Ascending aorta (tissue), 2 donors: ENCODE measurements at regions not wholly inside any gene's neighbourhood (a gene's known extent, or its start where the extent isn't known, plus 50 kb on each side); places are given as distances from the start of the nearest gene placed in this dataset.

Source experiments
- DNase-seq, 2 donors: peaks; one replicate each; pipeline ENCODE4 v3.0.0-alpha.2; 2019; ENCODE audit warnings: low spot score in 2 of 2
- H3K27ac ChIP-seq, 2 donors: fragments of 200-600 bp; sonication (generic); one replicate each; pipeline ENCODE4 v1.5.1; 2016 to 2017; ENCODE audit warnings: mild to moderate bottlenecking in 1 of 2
- H3K27me3 ChIP-seq: fragments of 200-600 bp; sonication (generic); one replicate; pipeline ENCODE4 v1.5.1; 2017
- H3K36me3 ChIP-seq, 2 donors: fragments of 200-600 bp; sonication (generic); one replicate each; pipeline ENCODE4 v1.5.1; 2016
- H3K4me1 ChIP-seq, 2 donors: fragments of 200-600 bp; sonication (generic); one replicate each; pipeline ENCODE4 v1.5.1; 2016 to 2017; ENCODE audit warnings: mild to moderate bottlenecking in 1 of 2
- H3K4me3 ChIP-seq, 2 donors: fragments of 200-600 bp; sonication (generic); one replicate each; pipeline ENCODE4 v1.5.1; 2016 to 2017; ENCODE audit warnings: mild to moderate bottlenecking in 1 of 2
- H3K9me3 ChIP-seq, 2 donors: fragments of 200-600 bp; sonication (generic); one replicate each; pipeline ENCODE4 v1.5.1; 2016
- intact Hi-C: fragments of 100-400 bp; cut with DNase I; formaldehyde crosslinking; loops from one replicate; pipeline ENCODE4 v1.15.1; 2023
- TF ChIP-seq, protein P1 (sequence below), 3 experiments: fragments of 200-600 bp in 2 of 3; fragments of 450-650 bp in 1 of 3; sonication (generic) in 2 of 3; IDR thresholded peaks; one replicate each; pipeline ENCODE4 v1.5.1; 2016 to 2019; ENCODE audit warnings: antibody characterized with exemption in 3 of 3, mild to moderate bottlenecking in 1 of 3, moderate library complexity in 1 of 3

DNA sequence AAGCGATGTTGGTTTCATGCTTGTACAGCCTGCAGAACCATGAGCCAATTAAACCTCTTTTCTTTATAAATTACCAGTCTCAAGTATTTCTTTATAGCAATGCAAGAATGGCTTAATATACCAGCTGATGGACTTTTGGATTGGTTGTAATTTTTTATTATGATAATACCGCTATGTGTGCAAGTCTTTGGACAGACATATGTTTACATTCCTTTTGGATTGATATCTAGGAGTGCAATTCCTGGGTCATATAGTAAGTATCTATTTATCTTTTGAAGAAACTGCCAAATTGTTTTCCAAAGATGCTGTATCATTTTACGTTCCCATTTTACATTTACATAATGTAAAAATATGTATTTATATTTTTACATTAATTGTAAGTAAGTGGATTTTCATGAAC is 81.2 kb upstream of the PIP4K2A start:
- Histone ChIP-seq H3K27me3 (no peaks in the 10 kb centered on the region), H3K36me3 (no peaks in the 10 kb centered on the region), H3K4me1 (no peaks in the 10 kb centered on the region), H3K9me3 (no peaks in the 10 kb centered on the region), H3K27ac (no peak overlapping the region), H3K4me3 (no peak overlapping the region)
- TF ChIP-seq, protein P1, sequence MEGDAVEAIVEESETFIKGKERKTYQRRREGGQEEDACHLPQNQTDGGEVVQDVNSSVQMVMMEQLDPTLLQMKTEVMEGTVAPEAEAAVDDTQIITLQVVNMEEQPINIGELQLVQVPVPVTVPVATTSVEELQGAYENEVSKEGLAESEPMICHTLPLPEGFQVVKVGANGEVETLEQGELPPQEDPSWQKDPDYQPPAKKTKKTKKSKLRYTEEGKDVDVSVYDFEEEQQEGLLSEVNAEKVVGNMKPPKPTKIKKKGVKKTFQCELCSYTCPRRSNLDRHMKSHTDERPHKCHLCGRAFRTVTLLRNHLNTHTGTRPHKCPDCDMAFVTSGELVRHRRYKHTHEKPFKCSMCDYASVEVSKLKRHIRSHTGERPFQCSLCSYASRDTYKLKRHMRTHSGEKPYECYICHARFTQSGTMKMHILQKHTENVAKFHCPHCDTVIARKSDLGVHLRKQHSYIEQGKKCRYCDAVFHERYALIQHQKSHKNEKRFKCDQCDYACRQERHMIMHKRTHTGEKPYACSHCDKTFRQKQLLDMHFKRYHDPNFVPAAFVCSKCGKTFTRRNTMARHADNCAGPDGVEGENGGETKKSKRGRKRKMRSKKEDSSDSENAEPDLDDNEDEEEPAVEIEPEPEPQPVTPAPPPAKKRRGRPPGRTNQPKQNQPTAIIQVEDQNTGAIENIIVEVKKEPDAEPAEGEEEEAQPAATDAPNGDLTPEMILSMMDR (IDR thresholded peaks at IDR 0.05): no peak
- intact Hi-C loops: no loop called here
- DNase-seq: no peak

DNA sequence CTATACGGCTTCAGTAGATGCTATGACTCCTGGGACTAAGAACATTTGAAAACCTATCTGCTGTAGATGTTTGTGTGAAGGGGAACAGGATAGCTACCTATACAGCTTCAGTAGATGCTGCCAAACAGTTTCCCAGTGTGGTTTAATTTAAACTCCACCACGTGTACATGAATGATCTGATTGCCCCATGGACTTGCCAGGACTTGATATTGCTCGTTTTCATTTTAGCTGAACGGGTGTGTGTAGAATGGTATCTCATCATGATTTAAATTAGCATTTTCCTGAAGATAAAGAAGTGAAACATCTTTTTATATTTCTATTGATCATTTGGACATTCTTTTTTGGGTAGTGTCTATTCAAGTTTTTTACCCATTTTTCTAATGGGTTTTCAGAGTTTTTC is 77.8 kb upstream of the PIP4K2A start:
- DNase-seq: no peak
- Histone ChIP-seq H3K27ac (no peak overlapping the region), H3K4me1 (no peaks in the 10 kb centered on the region), H3K4me3 (no peak overlapping the region), H3K36me3 (no peaks in the 10 kb centered on the region), H3K27me3 (no peaks in the 10 kb centered on the region), H3K9me3 (no peaks in the 10 kb centered on the region)
- TF ChIP-seq, protein P1 (IDR thresholded peaks at IDR 0.05): no peak
- intact Hi-C loops: no loop called here

DNA sequence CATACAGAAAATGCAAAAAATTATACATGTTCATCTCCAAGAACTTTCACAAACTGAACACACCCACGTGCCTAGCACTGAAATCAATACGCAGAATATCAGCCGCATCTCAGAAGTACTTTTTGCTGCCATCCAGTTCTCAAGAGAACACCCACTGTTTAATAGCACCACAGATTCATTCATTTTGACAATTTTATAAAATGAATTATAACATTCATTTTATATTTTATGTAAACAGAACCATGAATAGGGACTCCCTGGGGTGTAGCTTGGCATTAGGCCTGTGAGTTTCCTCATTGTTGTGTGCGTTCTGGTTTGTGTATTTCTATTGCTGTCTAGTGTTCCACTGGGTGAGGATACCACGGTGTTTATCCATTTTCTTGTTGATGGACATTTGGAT is 77.3 kb upstream of the PIP4K2A start:
- no peaks in the 10 kb centered on the region for H3K4me1 ChIP-seq
- intact Hi-C loops: no loop called here
- no peak overlapping the region for H3K4me3 ChIP-seq
- no peaks in the 10 kb centered on the region for H3K36me3 ChIP-seq
- TF ChIP-seq, protein P1 (IDR thresholded peaks at IDR 0.05): no peak
- no peak for DNase-seq
- H3K27ac ChIP-seq: no peak overlapping the region
- no peaks in the 10 kb centered on the region for H3K9me3 ChIP-seq
- H3K27me3 ChIP-seq: no peaks in the 10 kb centered on the region

DNA sequence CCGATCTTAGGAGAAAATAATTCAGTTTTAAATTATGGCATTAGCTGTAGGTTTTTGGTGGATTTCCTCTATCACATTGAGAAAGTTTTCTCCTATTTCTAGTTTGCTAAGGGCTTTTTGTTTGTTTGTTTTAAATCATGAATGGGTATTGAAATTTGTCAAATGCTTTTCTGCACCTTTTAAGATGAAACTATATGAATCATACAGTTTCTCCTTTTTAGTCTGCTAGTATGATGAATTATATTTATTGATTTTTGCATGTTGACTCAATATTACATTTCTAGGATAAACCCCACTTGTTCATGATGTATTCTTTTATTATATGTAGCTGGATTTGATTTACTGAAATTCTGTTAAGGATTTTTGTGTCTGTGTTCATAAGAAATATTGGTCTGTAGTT is 70.3 kb upstream of the PIP4K2A start:
- H3K9me3 ChIP-seq: no peaks in the 10 kb centered on the region
- H3K4me3 ChIP-seq: no peak overlapping the region
- TF ChIP-seq, protein P1 (IDR thresholded peaks at IDR 0.05): no peak
- no peak for DNase-seq
- H3K27ac ChIP-seq: no peak overlapping the region
- intact Hi-C loops: no loop called here
- H3K27me3 ChIP-seq: no peaks in the 10 kb centered on the region
- peaks cover 0 to 2% of the 10 kb centered on the region in 2 donors for H3K4me1 ChIP-seq
- no peaks in the 10 kb centered on the region for H3K36me3 ChIP-seq

DNA sequence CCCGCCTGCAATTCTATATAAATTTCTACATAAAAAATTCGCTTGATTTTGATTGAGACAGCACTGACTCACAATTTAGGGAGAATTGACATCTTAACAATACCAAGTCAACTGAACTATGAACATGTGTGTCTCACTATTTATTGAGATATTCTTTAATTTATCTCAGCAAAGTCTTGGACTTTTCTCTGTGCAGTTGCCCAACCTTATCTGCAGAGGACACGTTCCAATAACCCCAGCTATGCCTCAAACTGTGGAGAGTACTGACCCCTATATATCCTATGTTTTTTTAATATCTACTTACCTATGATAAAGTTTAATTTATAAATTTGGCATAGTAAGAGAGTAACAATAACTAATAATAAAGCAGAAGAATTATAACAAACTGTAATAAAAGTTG is 69.4 kb upstream of the PIP4K2A start:
- Histone ChIP-seq H3K4me3 (no peak overlapping the region), H3K27me3 (no peaks in the 10 kb centered on the region), H3K9me3 (no peaks in the 10 kb centered on the region), H3K27ac (no peak overlapping the region), H3K36me3 (no peaks in the 10 kb centered on the region), H3K4me1 (peaks cover 0 to 2% of the 10 kb centered on the region in 2 donors)
- TF ChIP-seq, protein P1 (IDR thresholded peaks at IDR 0.05): no peak
- intact Hi-C loops: no loop called here
- DNase-seq: no peak

DNA sequence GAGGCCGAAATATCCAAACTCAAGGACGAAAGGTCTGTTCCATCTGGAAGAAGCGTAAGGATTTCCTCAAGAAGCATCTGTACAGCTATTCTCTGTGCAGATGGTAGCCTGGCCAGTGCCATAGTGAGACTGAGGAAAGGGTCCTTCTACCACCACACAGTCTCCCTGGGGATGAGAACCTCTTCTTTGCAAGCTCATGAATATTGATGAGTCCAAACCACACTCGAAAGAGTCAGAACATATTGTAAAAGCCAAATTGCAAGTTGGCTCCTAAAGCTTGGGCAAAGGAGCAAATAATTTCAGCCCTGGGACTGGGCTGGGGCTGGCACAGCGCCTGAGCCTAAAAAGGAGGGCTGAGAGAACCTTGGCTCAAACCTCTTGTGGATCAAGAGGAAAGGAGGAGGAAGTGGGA is 66.1 kb upstream of the PIP4K2A start:
- Histone ChIP-seq H3K27me3 (no peaks in the 10 kb centered on the region), H3K4me3 (no peak overlapping the region), H3K36me3 (no peaks in the 10 kb centered on the region), H3K9me3 (no peaks in the 10 kb centered on the region), H3K27ac (no peak overlapping the region), H3K4me1 (peaks cover 0 to 2% of the 10 kb centered on the region in 2 donors)
- DNase-seq: no peak
- TF ChIP-seq, protein P1 (IDR thresholded peaks at IDR 0.05): no peak
- intact Hi-C loops: no loop called here
